GM18870 (cell line): ENCODE measurements at regions not wholly inside any gene's neighbourhood (a gene's known extent, or its start where the extent isn't known, plus 50 kb on each side); places are given as distances from the start of the nearest gene placed in this dataset.
"Not testable (repeated sequence)": the region's sequence is repeated elsewhere in the genome, so short reads cannot be mapped to it uniquely, and the experiment has no call there.

Experiments
- ATAC-seq: cut with Tn5 transposase; IDR thresholded peaks from one replicate; pipeline ENCODE4 v1.9.1; 2021; ENCODE audit warnings: moderate library complexity; ENCODE audit not compliant: unreplicated experiment

- ATAC-seq = no peak
Observed at GRCh38 chr1:157235307-157235706, 97.1 kb upstream of the ETV3 start.

- ATAC-seq = no peak
Observed at GRCh38 chr1:157234705-157235273, 96.6 kb upstream of the ETV3 start.

- peak; percentile 84 for ATAC-seq
Observed at GRCh38 chr1:157233131-157233530, 94.9 kb upstream of the ETV3 start.

GRCh38 chr1:157231846-157232525, 93.8 kb upstream of the ETV3 start:
- no peak for ATAC-seq

DNA sequence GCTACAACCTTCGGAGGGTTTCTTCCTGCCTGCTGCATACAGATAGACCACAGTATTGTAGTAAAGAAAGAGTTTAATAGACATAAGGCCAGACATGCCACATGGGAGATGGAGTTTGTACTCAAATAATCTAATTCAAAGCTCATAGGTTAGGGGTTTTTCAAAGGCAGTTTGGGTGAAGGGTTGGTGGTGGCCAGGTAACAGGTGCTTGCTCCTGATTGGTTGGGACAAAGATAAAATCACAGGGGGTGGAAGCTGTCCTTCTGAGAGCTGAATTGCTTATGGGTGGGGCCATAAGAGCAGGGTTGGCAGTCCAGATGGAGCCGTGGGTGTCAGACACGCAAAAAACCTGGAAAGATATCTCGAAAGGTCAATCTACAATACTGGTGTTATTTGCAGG, 92.3 kb upstream of the ETV3 start:
- no peak for ATAC-seq

DNA sequence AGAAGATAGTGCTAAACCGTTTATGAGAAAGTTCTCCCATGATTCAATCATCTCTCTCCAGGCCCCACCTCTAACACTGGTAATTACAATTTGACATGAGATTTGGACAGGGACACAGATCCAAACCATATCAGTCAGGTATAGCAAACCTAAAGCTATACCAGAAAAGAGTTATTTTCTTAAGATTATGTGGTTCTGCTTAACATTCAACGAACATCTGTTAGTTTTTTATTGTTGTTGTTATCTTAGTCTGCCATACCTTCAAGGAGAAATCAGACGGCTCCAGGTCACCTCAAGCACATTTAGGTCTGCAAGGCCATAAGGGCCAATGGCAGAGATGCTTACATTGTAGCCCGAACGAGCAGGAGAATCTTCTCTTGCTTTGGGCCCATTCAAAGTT, 89.5 kb upstream of the ETV3 start:
- no peak for ATAC-seq

DNA sequence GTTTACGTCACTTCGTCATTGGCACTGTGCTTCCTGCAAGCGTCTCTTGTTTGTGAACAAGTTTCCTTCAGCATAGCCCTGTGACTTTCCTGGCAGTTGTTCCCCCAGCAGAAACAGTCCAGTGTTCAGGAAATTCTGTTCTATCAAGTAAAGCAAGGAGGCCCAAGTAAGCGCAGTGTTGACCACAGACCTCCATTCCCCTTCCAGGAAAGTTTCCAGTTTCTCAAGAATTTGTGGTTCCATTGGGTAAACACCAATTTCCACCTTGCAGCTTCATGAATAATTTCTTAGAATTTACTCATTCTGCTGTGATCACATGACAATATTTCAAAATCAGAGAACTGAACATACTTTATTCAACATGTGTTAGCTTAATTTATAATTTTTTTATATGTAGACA, 88.5 kb upstream of the ETV3 start:
- ATAC-seq = no peak

DNA sequence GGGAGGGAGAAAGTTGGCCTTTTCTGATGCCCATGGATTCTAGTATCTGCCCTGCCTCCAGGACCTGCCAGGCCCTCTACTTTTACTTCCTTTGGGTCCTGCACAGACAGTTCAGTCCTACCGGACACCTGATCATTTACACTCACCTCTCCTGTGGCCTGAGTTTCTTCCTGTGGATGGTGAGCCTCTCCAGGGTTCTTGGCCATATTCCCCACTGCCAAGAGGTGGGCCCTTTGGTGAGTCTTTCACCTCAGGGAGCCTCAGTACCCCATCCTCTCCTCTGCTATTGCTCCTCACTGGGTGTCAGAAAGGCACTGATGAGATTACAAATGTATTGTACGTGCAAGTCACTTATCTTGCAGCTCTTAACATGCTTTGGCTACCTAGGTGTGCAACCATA, 81.4 kb upstream of the ETV3 start:
- no peak for ATAC-seq

DNA sequence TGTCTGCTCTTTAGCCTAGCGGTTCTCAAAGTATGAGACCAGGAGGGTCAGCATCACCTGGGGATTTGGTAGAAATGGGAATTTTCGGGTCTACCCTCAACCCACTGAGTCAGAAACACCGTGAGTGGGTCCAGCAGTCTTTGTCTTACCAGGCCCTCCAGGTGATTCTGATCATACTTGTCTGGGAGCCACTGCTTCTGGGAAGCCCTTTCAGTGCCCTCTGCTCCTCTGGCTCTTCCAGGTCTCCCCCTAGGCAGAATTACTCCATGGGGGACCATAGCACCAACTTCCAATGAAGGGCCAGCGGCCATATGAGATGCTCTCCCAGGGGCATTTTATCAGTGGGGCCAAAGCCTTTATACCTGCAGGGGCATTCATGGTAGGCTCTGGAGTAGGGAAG, 81.0 kb upstream of the ETV3 start:
- ATAC-seq = no peak

- no peak for ATAC-seq
Observed at GRCh38 chr1:157218671-157219070, 80.5 kb upstream of the ETV3 start.

GRCh38 chr1:157217486-157217885, 79.3 kb upstream of the ETV3 start:
- no peak for ATAC-seq

DNA sequence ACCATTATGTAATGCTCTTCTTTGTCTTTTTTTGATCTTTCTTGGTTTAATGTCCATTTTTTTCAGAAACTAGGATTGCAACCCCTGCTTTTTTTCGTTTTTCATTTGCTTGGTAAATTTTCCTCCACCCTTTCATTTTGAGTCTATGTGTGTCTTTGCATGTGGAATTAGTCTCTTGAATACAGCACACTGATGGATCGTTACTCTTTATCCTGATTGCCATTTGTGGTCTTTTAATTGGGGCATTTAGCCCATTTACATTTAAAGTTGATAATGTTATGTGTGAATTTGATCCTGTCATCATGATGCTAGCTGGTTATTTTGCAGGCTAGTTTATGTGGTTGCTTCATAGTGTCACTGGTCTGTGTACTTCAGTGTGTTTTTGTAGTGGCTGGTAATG, 75.6 kb upstream of the ETV3 start:
- ATAC-seq = no peak

DNA sequence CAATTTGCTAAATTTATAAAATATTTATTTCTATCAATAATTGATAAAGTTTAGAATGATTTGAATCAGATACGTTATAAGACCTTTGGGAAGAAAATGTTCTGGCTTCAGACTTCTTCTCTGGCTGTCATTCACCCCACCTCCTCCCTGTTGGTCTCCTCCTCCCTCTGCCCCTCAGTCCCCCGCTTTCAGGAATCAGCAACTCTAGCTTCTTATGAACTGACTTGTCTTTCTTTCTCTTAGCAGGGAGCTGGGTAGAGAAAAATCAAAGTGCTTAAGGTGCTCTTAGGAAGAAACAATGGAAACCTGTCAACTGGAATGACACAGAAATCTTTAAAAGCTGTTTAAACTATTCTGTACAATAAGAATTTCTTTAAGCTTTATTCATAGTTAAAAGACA, 71.3 kb upstream of the ETV3 start:
- ATAC-seq = no peak

DNA sequence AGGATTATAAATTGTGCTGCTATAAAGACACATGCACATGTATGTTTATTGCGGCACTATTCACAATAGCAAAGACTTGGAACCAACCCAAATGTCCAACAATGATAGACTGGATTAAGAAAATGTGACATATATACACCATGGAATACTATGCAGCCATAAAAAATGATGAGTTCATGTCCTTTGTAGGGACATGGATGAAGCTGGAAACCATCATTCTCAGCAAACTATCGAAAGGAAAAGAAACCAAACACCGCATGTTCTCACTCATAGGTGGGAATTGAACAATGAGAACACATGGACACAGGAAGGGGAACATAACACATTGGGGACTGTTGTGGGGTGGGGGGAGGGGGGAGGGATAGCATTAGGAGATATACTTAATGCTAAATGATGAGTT, 67.8 kb upstream of the ETV3 start:
- ATAC-seq = not testable (repeated sequence)

DNA sequence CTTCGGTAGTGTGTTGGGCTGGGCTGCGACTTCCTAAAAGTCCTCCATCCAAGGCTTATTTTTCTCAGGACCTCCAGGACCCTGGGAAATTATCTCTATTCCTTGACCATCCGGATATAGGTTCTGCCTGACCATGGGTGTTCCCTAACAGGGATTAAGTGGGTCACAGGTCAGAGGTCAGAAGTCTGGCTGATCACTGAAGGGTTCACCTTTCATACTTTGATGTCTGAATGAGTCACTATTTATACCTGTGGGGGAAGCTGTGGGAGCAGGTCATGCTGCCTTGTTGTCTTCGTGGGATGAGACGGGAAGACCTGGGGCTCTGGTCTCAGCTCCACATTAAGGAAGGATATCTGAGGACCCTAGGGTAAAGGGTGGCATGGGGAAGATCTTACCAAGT, 65.0 kb upstream of the ETV3 start:
- no peak for ATAC-seq

DNA sequence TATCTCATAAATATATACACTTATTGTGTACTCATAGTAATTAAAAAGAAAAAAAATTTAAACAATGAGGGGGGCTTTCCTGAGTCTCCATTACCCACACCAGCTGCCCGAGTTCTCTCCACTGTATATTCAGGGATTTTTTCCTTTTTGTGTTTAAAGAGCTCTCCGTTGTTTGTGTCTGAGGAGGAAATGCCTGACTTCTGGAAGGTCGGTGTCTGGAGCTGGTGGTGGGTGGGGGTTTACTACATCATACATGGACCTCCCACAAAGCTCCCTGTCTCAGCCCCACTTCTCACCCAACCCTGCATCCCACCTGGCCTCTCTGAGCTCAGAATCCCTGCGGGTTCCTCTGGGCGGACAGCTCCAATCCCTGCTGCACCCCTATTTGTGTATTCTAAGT, 64.1 kb upstream of the ETV3 start:
- ATAC-seq = no peak

- ATAC-seq = no peak
Observed at GRCh38 chr1:157201767-157202166, 63.6 kb upstream of the ETV3 start.

GRCh38 chr1:157200451-157200850, 62.3 kb upstream of the ETV3 start:
- ATAC-seq = no peak

DNA sequence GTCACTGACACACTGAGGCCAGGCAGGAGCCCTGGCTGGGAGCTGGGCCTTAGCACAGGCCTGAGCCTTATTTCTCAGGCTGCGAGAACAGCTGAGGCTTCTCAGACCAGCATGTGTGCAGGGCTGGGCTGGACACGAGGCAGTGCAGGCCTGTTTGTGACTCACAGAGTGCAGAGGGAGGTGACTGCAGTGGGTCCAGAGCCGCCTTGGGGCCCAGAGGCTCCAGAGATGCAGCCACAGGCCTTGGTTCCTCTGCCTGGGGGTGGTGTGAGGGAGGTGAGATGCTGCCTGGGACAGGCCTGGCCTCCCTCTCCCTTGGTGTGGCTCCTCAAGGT, 61.2 kb upstream of the ETV3 start:
- ATAC-seq = no peak

GRCh38 chr1:157198619-157199420, 60.6 kb upstream of the ETV3 start:
- no peak for ATAC-seq

- no peak for ATAC-seq
Observed at GRCh38 chr1:157197906-157198435, 59.8 kb upstream of the ETV3 start.
